ENCODE measurements at regions not wholly inside any gene's neighbourhood (a gene's known extent, or its start where the extent isn't known, plus 50 kb on each side); places are given as distances from the start of the nearest gene placed in this dataset.

DNA sequence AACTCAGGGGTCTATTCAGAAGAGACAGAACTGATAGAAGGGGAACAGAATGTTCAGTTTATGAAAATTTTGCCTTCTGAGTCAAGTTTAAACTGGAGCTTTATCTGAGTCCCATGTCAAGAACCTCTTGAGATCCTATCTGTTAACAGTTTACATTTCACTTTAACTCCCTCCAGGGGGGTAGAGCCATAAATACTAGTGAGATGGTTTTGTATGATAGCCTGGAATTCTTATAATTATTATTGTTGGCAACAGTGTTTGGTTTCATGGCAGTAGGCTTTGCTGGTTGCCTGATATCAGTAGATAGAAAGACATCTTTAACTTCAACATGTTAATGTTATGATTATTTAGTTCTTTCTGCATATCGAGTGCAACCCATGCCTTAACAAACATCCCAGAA, 498.5 kb downstream of the INSC start:
- no TSS peak for BruUV-seq (replicated peaks)
- intact Hi-C loops (cut with micrococcal nuclease) (no loop called here), in situ Hi-C loops (cut with MboI) (no loop called here)
- no peaks in the 10 kb centered on the region for H3K27me3 ChIP-seq (ENCODE audit: control insufficient read depth in 2 of 2, insufficient read depth in 2 of 2, low read length in 2 of 2)
- no peaks in the 10 kb centered on the region; the same call in 1 of the 2 replicates for H4K20me1 ChIP-seq (replicated peaks; ENCODE audit: control insufficient read depth, insufficient read depth, low read length)
- ChIA-PET POLR2A (no interaction called here), CTCF (ENCODE audit: low intra/inter-chr PET ratio) (no interaction called here)
- no peak for FAIRE-seq
- no peak for DNase-seq (ENCODE audit: extremely low read depth in 1 of 4, low spot score in 3 of 4)
- WGBS (ENCODE audit: insufficient coverage, low coverage, missing lambda C conversion rate): 0% methylated on average over 1 of the region's 1 CpG
- no peak for TF ChIP-seq ZNF583 (CRISPR knock-in tag; IDR thresholded peaks at IDR 0.05)
- no peak for TF ChIP-seq NFE2L1 (tag; IDR thresholded peaks at IDR 0.05; ENCODE audit: borderline replicate concordance, low read depth)
- TF ChIP-seq PCBP2 (IDR thresholded peaks at IDR 0.05; ENCODE audit: low read depth, low read length, poor library complexity, severe bottlenecking): no peak
- no peak for TF ChIP-seq ZNF79 (CRISPR knock-in tag; IDR thresholded peaks at IDR 0.05; ENCODE audit: low read depth)
- TF ChIP-seq ESRRB (CRISPR knock-in tag; IDR thresholded peaks at IDR 0.05; ENCODE audit: borderline replicate concordance): no peak
- TF ChIP-seq ATF7 (IDR thresholded peaks at IDR 0.05): no peak
- TF ChIP-seq YBX1 (IDR thresholded peaks at IDR 0.05): no peak
- no peak for TF ChIP-seq FOXA3 (CRISPR knock-in tag; conservative IDR thresholded peaks at IDR 0.05 in 1 of 2, IDR thresholded peaks at IDR 0.05 in 1 of 2)
- TF ChIP-seq POLR2H (tag; IDR thresholded peaks at IDR 0.05; ENCODE audit: low read depth): no peak
- no peak for TF ChIP-seq ZNF449 (CRISPR knock-in tag; IDR thresholded peaks at IDR 0.05)
- no peak for TF ChIP-seq SAFB2 (IDR thresholded peaks at IDR 0.05; ENCODE audit: borderline replicate concordance, low read depth, low read length, severe bottlenecking)
- no peak for TF ChIP-seq ETV6 (IDR thresholded peaks at IDR 0.05; ENCODE audit: borderline replicate concordance in 1 of 2, low read depth in 2 of 2, low read length in 1 of 2)
- no peak for TF ChIP-seq ETV6 (CRISPR knock-in tag; IDR thresholded peaks at IDR 0.05; ENCODE audit: borderline replicate concordance)
- TF ChIP-seq PHB2 (IDR thresholded peaks at IDR 0.05; ENCODE audit: low read depth): no peak
- no peak for TF ChIP-seq ZNF134 (CRISPR knock-in tag; conservative IDR thresholded peaks at IDR 0.05)
- no peak for TF ChIP-seq NELFE (IDR thresholded peaks at IDR 0.05; ENCODE audit: insufficient read depth, insufficient read length)
- TF ChIP-seq ZNF668 (CRISPR knock-in tag; IDR thresholded peaks at IDR 0.05): no peak
- no peak for TF ChIP-seq ESRRA (IDR thresholded peaks at IDR 0.05; ENCODE audit: borderline replicate concordance, low read depth)
- no peak for TF ChIP-seq NCOA4 (IDR thresholded peaks at IDR 0.05; ENCODE audit: partially characterized antibody)
- TF ChIP-seq, protein P1, sequence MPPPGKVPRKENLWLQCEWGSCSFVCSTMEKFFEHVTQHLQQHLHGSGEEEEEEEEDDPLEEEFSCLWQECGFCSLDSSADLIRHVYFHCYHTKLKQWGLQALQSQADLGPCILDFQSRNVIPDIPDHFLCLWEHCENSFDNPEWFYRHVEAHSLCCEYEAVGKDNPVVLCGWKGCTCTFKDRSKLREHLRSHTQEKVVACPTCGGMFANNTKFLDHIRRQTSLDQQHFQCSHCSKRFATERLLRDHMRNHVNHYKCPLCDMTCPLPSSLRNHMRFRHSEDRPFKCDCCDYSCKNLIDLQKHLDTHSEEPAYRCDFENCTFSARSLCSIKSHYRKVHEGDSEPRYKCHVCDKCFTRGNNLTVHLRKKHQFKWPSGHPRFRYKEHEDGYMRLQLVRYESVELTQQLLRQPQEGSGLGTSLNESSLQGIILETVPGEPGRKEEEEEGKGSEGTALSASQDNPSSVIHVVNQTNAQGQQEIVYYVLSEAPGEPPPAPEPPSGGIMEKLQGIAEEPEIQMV (tag; conservative IDR thresholded peaks at IDR 0.05; ENCODE audit: low read depth): no peak
- TF ChIP-seq ZSCAN32 (CRISPR knock-in tag; IDR thresholded peaks at IDR 0.05): no peak
- no peak overlapping the region for H3K4me3 ChIP-seq
- H3K9me3 ChIP-seq (replicated peaks; ENCODE audit: control insufficient read depth, insufficient read depth, low read depth, low read length): no peaks in the 10 kb centered on the region
- no peaks in the 10 kb centered on the region for H3K36me3 ChIP-seq (ENCODE audit: control insufficient read depth, insufficient read depth, low read length)
- H3K27ac ChIP-seq (ENCODE audit: extremely low read depth, low read depth, low read length): no peak overlapping the region
- H2AFZ ChIP-seq (ENCODE audit: low read depth, low read length): no peak overlapping the region
- no peak for ATAC-seq
- H3K9me1 ChIP-seq (ENCODE audit: control insufficient read depth, insufficient read depth, low read length): no peaks in the 10 kb centered on the region
- no peaks in the 10 kb centered on the region for H3K79me2 ChIP-seq (ENCODE audit: control insufficient read depth, insufficient read depth, low read length)
- no peak overlapping the region for H3K4me2 ChIP-seq (ENCODE audit: insufficient read depth, low read length)
- no peaks in the 10 kb centered on the region for H3K4me1 ChIP-seq (replicated peaks in 1 of 2; ENCODE audit: control insufficient read depth in 2 of 2, insufficient read depth in 2 of 2, low read length in 2 of 2)
- H3K9ac ChIP-seq (ENCODE audit: insufficient read depth in 1 of 2, low read depth in 2 of 2, low read length in 2 of 2): no peak overlapping the region
